SJSA1 (cell line): ENCODE measurements at regions not wholly inside any gene's neighbourhood (a gene's known extent, or its start where the extent isn't known, plus 50 kb on each side); places are given as distances from the start of the nearest gene placed in this dataset.
"Not testable (repeated sequence)": the region's sequence is repeated elsewhere in the genome, so short reads cannot be mapped to it uniquely, and the experiment has no call there.

Source experiments
- DNase-seq, 2 experiments: peaks; one replicate each; pipeline ENCODE4 v3.0.0-alpha.2; 2015 to 2020; ENCODE audit warnings: low spot score in 2 of 2, low read depth in 1 of 2
- H3K27ac ChIP-seq: fragments of 250-450 bp; sonication (Bioruptor Pico); 2 replicates; pipeline ENCODE4 v1.5.1; 2020; ENCODE audit warnings: mild to moderate bottlenecking, moderate library complexity
- H3K27me3 ChIP-seq: fragments of 250-450 bp; sonication (Bioruptor Pico); replicated peaks from 2 replicates; pipeline ENCODE4 v1.5.1; 2020; ENCODE audit warnings: mild to moderate bottlenecking, moderate library complexity
- H3K36me3 ChIP-seq: fragments of 250-450 bp; sonication (Bioruptor Pico); 2 replicates; pipeline ENCODE4 v1.5.1; 2020; ENCODE audit warnings: mild to moderate bottlenecking
- H3K4me1 ChIP-seq: fragments of 250-450 bp; sonication (Bioruptor Pico); replicated peaks from 2 replicates; pipeline ENCODE4 v1.6.1; 2021; ENCODE audit warnings: mild to moderate bottlenecking
- H3K4me3 ChIP-seq: fragments of 250-450 bp; sonication (Bioruptor Pico); 2 replicates; pipeline ENCODE4 v1.5.1; 2020; ENCODE audit warnings: mild to moderate bottlenecking
- H3K9me3 ChIP-seq: fragments of 250-450 bp; sonication (Bioruptor Pico); replicated peaks from 2 replicates; pipeline ENCODE4 v1.5.1; 2020; ENCODE audit warnings: mild to moderate bottlenecking

- not testable (repeated sequence) for H3K27ac ChIP-seq, H3K36me3 ChIP-seq, H3K4me3 ChIP-seq, DNase-seq, H3K9me3 ChIP-seq, H3K4me1 ChIP-seq, H3K27me3 ChIP-seq
Measured at GRCh38 chr7:58085444-58085843, 635.5 kb downstream of the ZNF716 start.

GRCh38 chr7:58086461-58086860 lies 636.5 kb downstream of the ZNF716 start:
- no peaks in the 10 kb centered on the region for H3K36me3 ChIP-seq
- DNase-seq: peak in 1 of 2 experiments; percentile 22
- no peak overlapping the region for H3K4me3 ChIP-seq
- H3K9me3 ChIP-seq: no peaks in the 10 kb centered on the region
- no peak overlapping the region for H3K27ac ChIP-seq
- H3K4me1 ChIP-seq: no peaks in the 10 kb centered on the region
- H3K27me3 ChIP-seq: no peaks in the 10 kb centered on the region

- no peaks in the 10 kb centered on the region for H3K4me1 ChIP-seq
- no peaks in the 10 kb centered on the region for H3K36me3 ChIP-seq
- DNase-seq: peak in 1 of 2 experiments; percentile 28
- no peak overlapping the region for H3K27ac ChIP-seq
- H3K27me3 ChIP-seq: no peaks in the 10 kb centered on the region
- no peaks in the 10 kb centered on the region for H3K9me3 ChIP-seq
- H3K4me3 ChIP-seq: no peak overlapping the region
Measured at GRCh38 chr7:58086871-58087535, 637.0 kb downstream of the ZNF716 start.

- no peaks in the 10 kb centered on the region for H3K4me1 ChIP-seq
- H3K27me3 ChIP-seq: no peaks in the 10 kb centered on the region
- no peak overlapping the region for H3K4me3 ChIP-seq
- peak in 1 of 2 experiments; percentile 23 for DNase-seq
- H3K9me3 ChIP-seq: no peaks in the 10 kb centered on the region
- H3K36me3 ChIP-seq: no peaks in the 10 kb centered on the region
- no peak overlapping the region for H3K27ac ChIP-seq
Measured at GRCh38 chr7:58087536-58088190, 637.7 kb downstream of the ZNF716 start.

GRCh38 chr7:58088191-58088560 lies 638.2 kb downstream of the ZNF716 start:
- not testable (repeated sequence) for H3K27ac ChIP-seq, H3K27me3 ChIP-seq, H3K36me3 ChIP-seq, H3K4me1 ChIP-seq, H3K9me3 ChIP-seq, H3K4me3 ChIP-seq
- DNase-seq: peak in 1 of 2 experiments; percentile 29

DNA sequence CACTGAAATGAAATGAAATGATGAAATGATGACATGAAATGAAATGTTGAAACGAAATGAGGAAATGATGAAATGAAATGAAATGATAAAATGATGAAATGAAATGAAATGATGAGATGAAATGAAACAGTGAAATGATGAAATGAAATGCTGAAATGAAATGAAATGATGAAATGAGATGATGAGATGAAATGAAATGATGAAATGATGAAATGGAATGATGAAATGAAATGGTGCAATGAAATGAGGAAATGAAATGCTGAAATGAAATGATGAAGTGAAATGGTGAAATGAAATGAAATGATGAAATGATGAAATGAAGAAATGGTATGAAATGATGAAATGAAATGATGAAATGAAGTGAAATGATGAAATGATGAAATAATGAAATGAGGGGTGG lies 641.1 kb downstream of the ZNF716 start:
- not testable (repeated sequence) for H3K9me3 ChIP-seq, H3K4me3 ChIP-seq, H3K36me3 ChIP-seq, DNase-seq, H3K4me1 ChIP-seq, H3K27ac ChIP-seq, H3K27me3 ChIP-seq
